ENCODE measurements at regions not wholly inside any gene's neighbourhood (a gene's known extent, or its start where the extent isn't known, plus 50 kb on each side); places are given as distances from the start of the nearest gene placed in this dataset.

DNA sequence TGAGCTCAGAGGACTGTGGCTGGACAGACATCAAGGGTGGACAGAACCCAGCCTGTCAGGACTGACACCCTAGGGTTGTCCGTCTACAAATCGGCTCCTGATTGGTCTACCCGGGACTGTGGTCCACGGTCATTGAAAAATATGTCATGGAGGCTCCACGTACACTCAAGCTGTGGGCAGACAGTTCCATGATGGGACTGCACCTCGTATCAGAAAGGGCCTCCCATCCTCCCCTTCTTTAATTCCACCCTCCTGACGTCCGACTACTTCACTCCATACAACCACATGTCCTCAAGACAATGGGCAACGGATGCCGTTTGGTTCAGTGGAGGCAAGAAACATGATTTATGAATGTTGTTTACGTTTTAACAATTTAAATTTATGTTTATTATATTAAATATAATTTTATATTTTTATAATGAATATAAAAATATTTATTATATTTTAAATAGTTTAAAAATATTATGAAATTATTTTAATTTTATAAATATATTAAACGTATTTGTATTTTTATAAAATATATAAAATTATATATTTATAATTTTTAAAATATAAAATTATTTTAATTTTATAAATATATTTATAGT, 58.0 kb upstream of the SHOX start:
- no peak for TF ChIP-seq POLR2A (IDR thresholded peaks at IDR 0.05; ENCODE audit: low read length)
- no peak for TF ChIP-seq GATA1 (IDR thresholded peaks at IDR 0.05; ENCODE audit: low read depth, low read length)

GRCh38 chrX:574251-574650, 56.3 kb upstream of the SHOX start:
- peak; percentile 11 to 26 for DNase-seq
- TF ChIP-seq POLR2A (IDR thresholded peaks at IDR 0.05; ENCODE audit: low read length) (no peak), GATA1 (IDR thresholded peaks at IDR 0.05; ENCODE audit: low read depth, low read length) (no peak)

More for the DNA sequence above, 58.0 kb upstream of the SHOX start:
- peak; percentile 24 to 51 for DNase-seq

- no peak for DNase-seq
- no peak for TF ChIP-seq GATA1 (IDR thresholded peaks at IDR 0.05; ENCODE audit: low read depth, low read length)
- no peak for TF ChIP-seq POLR2A (IDR thresholded peaks at IDR 0.05; ENCODE audit: low read length)
Measured at GRCh38 chrX:574830-575229, 55.8 kb upstream of the SHOX start.

DNA sequence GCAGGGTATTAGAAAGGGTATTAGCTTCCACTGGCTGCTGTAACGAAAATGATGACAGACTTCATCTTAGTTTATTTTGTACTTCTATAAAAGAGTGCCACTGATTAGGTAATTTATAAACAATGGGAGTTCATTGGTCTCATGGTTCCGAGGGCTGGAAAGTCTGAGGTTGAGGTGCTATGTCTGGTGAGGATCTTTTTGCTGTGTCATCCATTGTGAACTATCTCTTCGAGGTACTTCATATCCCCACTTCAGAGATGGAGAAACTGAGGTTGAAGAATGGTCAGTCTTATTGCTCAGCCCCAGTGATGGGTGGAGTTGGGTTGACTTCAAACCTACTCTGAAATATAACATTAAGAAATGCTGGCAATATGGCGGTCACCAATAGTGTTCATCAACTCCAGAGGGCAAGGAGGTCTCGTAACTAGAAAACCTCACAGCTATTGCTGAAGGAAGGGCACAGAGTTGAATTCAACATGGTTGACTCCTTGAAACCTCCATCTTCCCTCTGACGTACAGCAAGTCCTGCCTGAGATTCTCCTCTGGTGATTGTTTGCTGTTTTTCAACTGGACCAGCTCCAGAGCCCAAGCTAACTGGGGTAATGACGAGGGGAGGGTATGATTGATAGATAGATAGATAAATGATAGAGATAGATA, 53.6 kb upstream of the SHOX start:
- no peak for TF ChIP-seq GATA1 (IDR thresholded peaks at IDR 0.05; ENCODE audit: low read depth, low read length)
- no peak for TF ChIP-seq POLR2A (IDR thresholded peaks at IDR 0.05; ENCODE audit: low read length)

DNA sequence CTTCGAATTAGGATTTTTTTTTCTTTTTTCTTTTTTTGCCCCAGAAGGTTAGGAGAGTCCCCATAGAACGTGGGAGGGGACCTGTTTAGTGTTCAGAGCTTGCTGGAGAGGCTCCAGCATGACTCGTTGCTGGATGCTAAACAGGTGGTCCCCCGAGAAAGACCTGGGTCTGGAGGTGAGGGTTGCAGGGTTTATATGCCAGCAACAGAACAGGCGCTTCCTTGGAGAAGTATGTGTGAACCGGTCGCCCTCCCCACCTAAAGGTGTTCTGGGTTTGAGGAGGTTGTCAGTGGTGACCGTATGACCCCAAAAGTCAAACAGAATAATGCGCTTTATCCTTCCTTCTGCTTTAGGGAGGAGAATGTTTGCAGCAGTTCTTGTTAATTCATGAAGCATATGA, 52.1 kb upstream of the SHOX start:
- DNase-seq, result peak; percentile 62 to 72
- TF ChIP-seq POLR2A (IDR thresholded peaks at IDR 0.05; ENCODE audit: low read length), result no peak
- TF ChIP-seq GATA1 (IDR thresholded peaks at IDR 0.05; ENCODE audit: low read depth, low read length), result no peak

More for the DNA sequence above, 53.6 kb upstream of the SHOX start:
- DNase-seq, result peak; percentile 70 to 79

- TF ChIP-seq GATA1 (IDR thresholded peaks at IDR 0.05; ENCODE audit: low read depth, low read length) (no peak), POLR2A (IDR thresholded peaks at IDR 0.05; ENCODE audit: low read length) (no peak)
- peak; percentile 68 to 71 for DNase-seq
Measured at GRCh38 chrX:580030-580429, 50.6 kb upstream of the SHOX start.

Measured in erythroblast (primary cell).